Activated CD8-positive, alpha-beta T cell treated with anti-CD3 and anti-CD28 coated beads, Interleukin-2, amount 10 ng/mL, durations not matched to agents 7 days and 5 days (primary cell): ENCODE measurements at regions not wholly inside any gene's neighbourhood (a gene's known extent, or its start where the extent isn't known, plus 50 kb on each side); places are given as distances from the start of the nearest gene placed in this dataset.

Experiments
- ATAC-seq: fragments of 150-1000 bp; cut with Tn5 transposase; one replicate; pipeline ENCODE4 v1.10.0; 2021; ENCODE audit warnings: moderate library complexity
- CTCF ChIA-PET: fragments of 350-600 bp; sonication (Branson Sonifier 250); formaldehyde crosslinking; loops from one replicate; lab custom pipeline; 2021; ENCODE audit warnings: antibody characterized with exemption; lab: Charles Lee
- POLR2A ChIA-PET: fragments of 350-600 bp; sonication (Branson Sonifier 250); formaldehyde crosslinking; loops from one replicate; lab custom pipeline; 2021; ENCODE audit warnings: antibody characterized with exemption; lab: Charles Lee
- DNase-seq: peaks from one replicate; pipeline ENCODE4 v3.0.0-alpha.2; 2020
- H3K27ac Mint-ChIP-seq: one replicate; pipeline ENCODE4 v1.8.0; 2021; ENCODE audit warnings: mild to moderate bottlenecking, mixed read lengths
- H3K27me3 Mint-ChIP-seq: one replicate; pipeline ENCODE4 v1.8.0; 2021; ENCODE audit warnings: low read depth, mixed read lengths
- H3K36me3 Mint-ChIP-seq: one replicate; pipeline ENCODE4 v1.8.0; 2021; ENCODE audit warnings: low read depth, mixed read lengths
- H3K4me1 Mint-ChIP-seq: one replicate; pipeline ENCODE4 v1.8.0; 2021; ENCODE audit warnings: low read depth, mixed read lengths
- H3K4me3 Mint-ChIP-seq: one replicate; pipeline ENCODE4 v1.8.0; 2021; ENCODE audit warnings: mild to moderate bottlenecking, mixed read lengths
- H3K9me3 Mint-ChIP-seq: one replicate; pipeline ENCODE4 v1.8.0; 2022; ENCODE audit warnings: mixed read lengths; ENCODE audit not compliant: insufficient read depth

DNA sequence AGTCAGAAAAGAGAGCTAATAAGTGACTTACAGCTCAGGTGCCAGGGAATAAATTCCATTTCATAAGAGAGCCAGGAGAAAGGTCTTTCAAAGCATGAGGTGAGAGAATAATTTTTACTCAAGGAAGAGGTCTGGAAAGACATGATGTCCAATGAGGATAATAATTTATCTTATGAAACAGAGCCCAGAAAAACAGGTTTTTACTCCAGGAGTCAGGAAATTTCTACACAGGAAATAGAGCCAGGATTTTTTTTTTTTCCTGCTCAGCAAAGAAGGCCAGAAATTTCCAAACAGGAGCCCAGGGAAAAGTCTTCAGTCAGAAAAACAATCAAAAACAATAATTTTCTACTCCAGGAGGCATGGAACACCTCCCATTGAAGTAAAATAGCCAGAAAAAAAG, 1185.7 kb upstream of the TSPY4 start:
- DNase-seq (no peak), ATAC-seq (no peak)
- ChIA-PET POLR2A (no interaction called here), CTCF (no interaction called here)
- H3K27me3 Mint-ChIP-seq, result no peaks in the 10 kb centered on the region
- H3K9me3 Mint-ChIP-seq, result no peaks in the 10 kb centered on the region
- no peaks in the 10 kb centered on the region for H3K4me1 Mint-ChIP-seq
- H3K4me3 Mint-ChIP-seq, result no peak overlapping the region
- no peaks in the 10 kb centered on the region for H3K36me3 Mint-ChIP-seq
- no peak overlapping the region for H3K27ac Mint-ChIP-seq

DNA sequence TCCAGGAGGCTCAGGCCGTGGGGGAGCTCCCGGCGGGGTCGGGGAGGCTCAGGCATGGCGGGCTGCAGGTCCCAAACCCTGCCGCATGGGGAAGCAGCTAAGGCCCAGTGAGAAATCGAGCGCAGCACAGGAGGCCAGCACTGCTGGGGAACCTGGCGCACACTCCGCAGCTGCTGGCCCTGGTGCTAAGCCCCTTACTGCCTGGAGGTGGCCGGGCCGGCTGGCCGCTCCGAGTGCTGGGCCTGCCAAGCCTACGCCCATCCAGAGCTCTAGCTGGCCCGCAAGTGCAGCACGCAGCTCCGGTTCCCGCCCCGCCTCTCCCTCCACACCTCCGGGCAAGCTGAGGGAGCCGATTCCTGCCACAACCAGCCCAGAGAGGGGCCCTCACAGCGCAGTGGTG, 1208.7 kb upstream of the TSPY4 start:
- no peaks in the 10 kb centered on the region for H3K36me3 Mint-ChIP-seq
- no peaks in the 10 kb centered on the region for H3K27me3 Mint-ChIP-seq
- no peaks in the 10 kb centered on the region for H3K4me1 Mint-ChIP-seq
- no peak overlapping the region for H3K4me3 Mint-ChIP-seq
- CTCF ChIA-PET, result no interaction called here
- no peaks in the 10 kb centered on the region for H3K9me3 Mint-ChIP-seq
- DNase-seq (no peak), ATAC-seq (no peak)
- no peak overlapping the region for H3K27ac Mint-ChIP-seq
- POLR2A ChIA-PET, result no interaction called here

DNA sequence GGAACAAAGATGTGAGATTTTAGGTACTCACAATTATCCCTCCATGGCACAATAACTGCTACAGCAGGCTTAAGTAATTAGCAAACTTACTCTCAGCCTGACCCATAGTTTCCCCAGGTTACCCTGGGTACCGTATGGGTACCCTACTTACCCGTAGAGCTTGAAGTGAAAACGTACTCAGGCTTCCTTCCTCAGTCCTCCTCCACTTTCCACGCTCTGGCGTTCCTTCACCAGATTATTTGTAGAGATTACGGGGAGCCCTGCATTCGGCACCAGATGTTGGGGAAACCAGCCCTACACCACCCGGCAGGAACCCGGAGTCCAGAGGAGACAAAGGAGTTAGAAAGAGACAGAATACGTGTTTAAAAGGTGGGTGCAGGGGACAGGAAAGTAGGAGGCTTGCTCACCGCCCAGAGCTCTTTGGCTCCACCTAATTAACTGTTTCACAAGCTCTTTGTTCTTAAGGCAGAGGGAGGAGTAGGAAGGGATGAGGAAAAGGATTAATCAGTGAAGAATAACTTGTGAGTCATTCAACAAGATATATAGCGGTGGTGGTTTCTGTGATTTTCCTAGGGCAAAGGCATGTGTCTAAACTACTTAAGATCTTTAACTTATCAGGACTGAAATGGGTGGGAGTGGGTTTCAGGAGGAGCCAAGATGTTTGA, 1211.2 kb upstream of the TSPY4 start:
- ChIA-PET CTCF (no interaction called here), POLR2A (no interaction called here)
- Mint-ChIP-seq H3K27me3 (no peaks in the 10 kb centered on the region), H3K9me3 (no peaks in the 10 kb centered on the region), H3K4me3 (no peak overlapping the region), H3K27ac (no peak overlapping the region), H3K4me1 (no peaks in the 10 kb centered on the region), H3K36me3 (no peaks in the 10 kb centered on the region)
- DNase-seq, result no peak
- no peak for ATAC-seq

DNA sequence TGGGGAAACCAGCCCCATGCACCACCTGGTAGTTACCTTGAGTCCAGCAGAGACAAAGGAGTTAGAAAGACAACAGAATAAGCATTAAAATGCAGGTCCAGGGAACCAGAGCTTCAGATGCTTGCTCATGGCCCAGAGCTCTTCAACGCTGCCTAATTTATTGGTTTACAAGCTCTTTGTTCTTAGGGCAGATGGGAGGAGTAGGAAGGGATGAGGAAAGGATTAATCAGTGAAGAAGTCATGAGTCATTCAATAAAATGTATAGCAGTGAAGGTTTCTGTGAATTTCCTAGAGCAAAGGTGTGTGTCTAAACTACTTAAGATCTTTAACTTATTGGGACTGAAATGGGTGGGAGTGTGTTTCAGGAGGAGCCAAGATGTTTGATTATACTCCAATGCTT, 1210.3 kb upstream of the AMELY start:
- Mint-ChIP-seq H3K27ac (no peak overlapping the region), H3K4me1 (no peaks in the 10 kb centered on the region), H3K27me3 (no peaks in the 10 kb centered on the region), H3K36me3 (no peaks in the 10 kb centered on the region), H3K9me3 (no peaks in the 10 kb centered on the region), H3K4me3 (no peak overlapping the region)
- DNase-seq (no peak), ATAC-seq (no peak)
- POLR2A ChIA-PET, result no interaction called here
- CTCF ChIA-PET, result no interaction called here

DNA sequence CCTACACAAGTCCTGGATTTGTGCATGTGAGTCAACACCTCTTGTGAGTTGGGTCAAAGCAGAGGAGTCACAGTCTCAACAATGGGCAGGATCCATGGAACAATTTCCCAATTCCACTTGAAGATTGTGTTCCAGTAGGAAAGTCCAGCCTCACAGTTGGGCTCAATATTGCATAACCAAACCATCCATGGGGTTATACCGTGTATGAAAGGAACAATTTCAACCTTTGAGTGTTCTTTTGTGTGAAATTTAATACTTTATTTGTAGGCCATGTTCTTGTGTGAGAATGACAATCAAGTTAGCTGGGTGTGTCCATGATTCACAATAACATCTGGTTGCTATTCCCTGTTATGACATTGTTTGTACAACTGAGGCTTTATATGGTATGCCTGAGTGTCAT, 1182.9 kb upstream of the AMELY start:
- POLR2A ChIA-PET, result no interaction called here
- H3K27me3 Mint-ChIP-seq, result no peaks in the 10 kb centered on the region
- CTCF ChIA-PET, result no interaction called here
- ATAC-seq (no peak), DNase-seq (no peak)
- H3K4me3 Mint-ChIP-seq, result no peak overlapping the region
- H3K27ac Mint-ChIP-seq, result no peak overlapping the region
- H3K9me3 Mint-ChIP-seq, result no peaks in the 10 kb centered on the region
- no peaks in the 10 kb centered on the region for H3K36me3 Mint-ChIP-seq
- H3K4me1 Mint-ChIP-seq, result no peaks in the 10 kb centered on the region

DNA sequence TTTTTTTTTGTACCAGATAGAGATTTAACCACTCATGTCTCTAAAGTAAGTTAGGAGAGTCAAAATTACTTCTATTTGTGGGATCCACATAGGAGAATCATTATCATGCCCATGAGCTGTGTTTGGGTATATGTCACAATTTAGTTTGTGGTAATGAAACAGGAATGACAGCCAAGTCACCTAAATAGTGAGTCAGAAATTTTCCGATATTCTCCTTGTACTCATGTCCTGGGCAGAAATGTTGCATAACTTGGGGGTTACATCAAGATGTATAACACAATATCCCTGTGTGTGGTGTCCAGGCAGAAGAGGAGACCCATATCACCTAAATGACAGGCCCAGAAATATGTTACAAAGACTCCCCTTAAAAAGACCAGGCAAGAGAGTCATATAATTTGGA, 1181.4 kb upstream of the AMELY start:
- Mint-ChIP-seq H3K27ac (no peak overlapping the region), H3K4me1 (no peaks in the 10 kb centered on the region), H3K27me3 (no peaks in the 10 kb centered on the region), H3K36me3 (no peaks in the 10 kb centered on the region), H3K4me3 (no peak overlapping the region), H3K9me3 (no peaks in the 10 kb centered on the region)
- ChIA-PET CTCF (no interaction called here), POLR2A (no interaction called here)
- ATAC-seq (no peak), DNase-seq (no peak)

DNA sequence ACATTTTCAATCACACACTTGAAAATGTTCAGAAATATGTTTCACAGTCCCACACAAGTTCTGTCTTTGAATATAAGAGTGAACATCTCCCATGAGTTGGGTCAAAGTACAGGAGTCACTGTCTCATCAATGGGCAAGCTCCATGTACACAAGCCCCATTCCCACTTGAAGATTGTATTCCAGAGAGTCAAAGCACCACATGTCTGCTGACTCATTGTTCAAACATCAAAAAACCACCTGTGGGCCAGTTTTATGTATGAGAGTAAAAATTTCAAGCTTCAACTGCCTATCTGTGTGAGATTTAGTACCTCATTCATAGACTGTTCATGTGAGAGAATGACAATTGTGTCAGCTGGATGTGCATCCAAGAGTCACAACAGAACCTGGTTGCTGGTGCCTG, 1174.4 kb upstream of the AMELY start:
- ChIA-PET CTCF (no interaction called here), POLR2A (no interaction called here)
- H3K4me1 Mint-ChIP-seq, result no peaks in the 10 kb centered on the region
- H3K4me3 Mint-ChIP-seq, result no peak overlapping the region
- no peak overlapping the region for H3K27ac Mint-ChIP-seq
- H3K27me3 Mint-ChIP-seq, result no peaks in the 10 kb centered on the region
- ATAC-seq (no peak), DNase-seq (no peak)
- no peaks in the 10 kb centered on the region for H3K9me3 Mint-ChIP-seq
- H3K36me3 Mint-ChIP-seq, result no peaks in the 10 kb centered on the region

DNA sequence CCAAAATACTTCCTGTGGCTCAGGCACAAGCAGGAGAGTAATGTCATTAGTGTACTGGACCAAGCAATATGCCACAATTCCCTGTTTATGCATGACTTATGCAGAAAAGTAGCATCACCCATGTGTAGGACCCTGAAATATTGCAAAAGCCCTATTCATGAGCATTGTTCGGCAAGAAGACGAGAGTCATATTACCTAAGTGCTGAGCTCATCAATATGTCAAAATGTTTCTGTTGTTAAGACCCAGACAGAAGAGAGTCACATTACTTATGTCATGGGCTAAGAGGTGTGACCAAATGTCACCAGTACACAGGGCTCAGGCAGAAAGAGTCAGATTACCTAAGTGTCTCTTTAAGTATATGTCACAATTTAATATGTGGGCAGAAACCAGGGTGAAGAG, 1172.6 kb upstream of the AMELY start:
- DNase-seq, result no peak
- no peaks in the 10 kb centered on the region for H3K9me3 Mint-ChIP-seq
- H3K27ac Mint-ChIP-seq, result no peak overlapping the region
- no peaks in the 10 kb centered on the region for H3K4me1 Mint-ChIP-seq
- POLR2A ChIA-PET, result no interaction called here
- CTCF ChIA-PET, result no interaction called here
- H3K36me3 Mint-ChIP-seq, result no peaks in the 10 kb centered on the region
- ATAC-seq, result no peak
- H3K27me3 Mint-ChIP-seq, result no peaks in the 10 kb centered on the region
- H3K4me3 Mint-ChIP-seq, result no peak overlapping the region

DNA sequence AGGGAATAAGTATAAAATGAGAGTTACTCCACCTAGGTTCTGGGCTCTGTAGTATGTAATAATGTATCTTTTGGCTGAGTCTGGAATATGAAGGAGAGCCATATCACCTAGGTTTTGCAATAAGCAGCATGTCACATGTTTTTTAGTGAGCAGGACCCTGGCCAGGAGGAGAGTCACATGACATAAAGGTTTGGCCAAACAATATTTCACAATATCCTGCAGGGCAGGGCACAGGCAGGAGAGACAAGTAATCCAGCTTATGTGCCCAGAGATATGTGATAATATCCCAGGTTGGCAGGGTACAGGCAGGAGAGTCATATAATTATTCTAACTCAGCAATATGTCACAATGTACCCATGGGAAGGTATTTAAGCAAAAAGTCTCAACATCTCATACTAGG, 1169.6 kb upstream of the AMELY start:
- no peaks in the 10 kb centered on the region for H3K27me3 Mint-ChIP-seq
- no peaks in the 10 kb centered on the region for H3K9me3 Mint-ChIP-seq
- H3K4me1 Mint-ChIP-seq, result no peaks in the 10 kb centered on the region
- no peaks in the 10 kb centered on the region for H3K36me3 Mint-ChIP-seq
- no peak for DNase-seq
- ChIA-PET POLR2A (no interaction called here), CTCF (no interaction called here)
- no peak for ATAC-seq
- no peak overlapping the region for H3K4me3 Mint-ChIP-seq
- no peak overlapping the region for H3K27ac Mint-ChIP-seq

DNA sequence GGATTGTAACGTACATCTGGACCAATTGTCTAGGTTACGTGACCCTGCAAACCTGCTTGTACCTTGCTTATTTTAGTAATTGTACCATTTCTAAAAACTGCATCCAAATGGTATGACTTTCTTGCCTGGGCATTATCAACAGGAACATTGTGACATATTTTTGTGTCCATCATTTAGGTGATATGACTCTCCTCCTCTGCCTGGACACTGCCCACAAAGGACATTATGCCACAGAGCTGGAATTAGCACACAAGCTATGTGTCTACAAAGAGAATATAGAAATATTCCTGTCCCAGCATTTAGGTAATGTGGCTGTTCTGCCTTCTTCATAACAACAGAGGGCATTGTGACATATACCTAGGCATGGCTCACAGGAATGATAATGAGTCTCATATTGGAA, 1153.7 kb upstream of the AMELY start:
- H3K27ac Mint-ChIP-seq, result no peak overlapping the region
- no peak for ATAC-seq
- DNase-seq, result no peak
- POLR2A ChIA-PET, result no interaction called here
- H3K27me3 Mint-ChIP-seq, result no peaks in the 10 kb centered on the region
- H3K4me1 Mint-ChIP-seq, result no peaks in the 10 kb centered on the region
- H3K9me3 Mint-ChIP-seq, result no peaks in the 10 kb centered on the region
- no peak overlapping the region for H3K4me3 Mint-ChIP-seq
- CTCF ChIA-PET, result no interaction called here
- H3K36me3 Mint-ChIP-seq, result no peaks in the 10 kb centered on the region

DNA sequence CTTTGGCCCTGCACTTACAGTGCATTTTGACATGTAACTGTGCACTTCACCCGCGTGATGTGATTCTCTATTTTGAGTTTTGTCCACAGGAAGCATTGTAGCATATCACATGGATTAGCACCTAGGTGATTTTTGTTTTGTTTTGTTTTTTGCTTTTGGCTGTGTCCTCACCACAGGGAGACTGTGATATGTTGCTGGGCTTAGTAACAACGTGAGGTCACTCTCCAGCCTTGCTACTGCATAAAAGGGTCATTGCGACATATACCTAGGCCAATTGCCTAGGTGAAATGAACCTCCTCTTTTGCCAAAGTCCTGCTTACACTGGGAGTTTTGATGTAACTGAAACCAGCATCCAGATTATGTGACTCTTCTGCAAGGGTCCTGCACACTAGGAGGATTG, 1152.9 kb upstream of the AMELY start:
- no peaks in the 10 kb centered on the region for H3K9me3 Mint-ChIP-seq
- H3K27ac Mint-ChIP-seq, result no peak overlapping the region
- H3K27me3 Mint-ChIP-seq, result no peaks in the 10 kb centered on the region
- H3K36me3 Mint-ChIP-seq, result no peaks in the 10 kb centered on the region
- DNase-seq (no peak), ATAC-seq (no peak)
- ChIA-PET CTCF (no interaction called here), POLR2A (no interaction called here)
- H3K4me1 Mint-ChIP-seq, result no peaks in the 10 kb centered on the region
- H3K4me3 Mint-ChIP-seq, result no peak overlapping the region

DNA sequence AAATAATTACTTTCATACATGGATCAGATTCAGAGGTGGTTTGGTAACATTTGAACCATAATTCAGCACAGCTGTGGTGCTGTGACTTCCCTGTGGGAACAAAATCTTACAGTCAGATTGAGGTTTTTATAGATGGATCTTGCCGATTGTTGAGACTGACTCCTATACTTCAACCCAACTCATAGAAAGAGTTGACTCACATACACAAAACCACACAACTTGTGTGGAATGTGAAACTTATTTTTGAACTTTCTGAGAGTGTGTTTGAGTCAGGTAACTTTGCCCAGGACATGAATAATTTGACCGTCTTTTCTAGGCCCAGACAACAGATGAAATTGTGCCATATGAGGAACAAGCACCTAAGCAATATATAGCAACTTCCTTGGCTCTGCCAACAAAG, 1152.4 kb upstream of the AMELY start:
- CTCF ChIA-PET, result no interaction called here
- Mint-ChIP-seq H3K27me3 (no peaks in the 10 kb centered on the region), H3K4me3 (no peak overlapping the region), H3K4me1 (no peaks in the 10 kb centered on the region), H3K27ac (no peak overlapping the region), H3K9me3 (no peaks in the 10 kb centered on the region), H3K36me3 (no peaks in the 10 kb centered on the region)
- ATAC-seq, result no peak
- POLR2A ChIA-PET, result no interaction called here
- DNase-seq, result no peak

DNA sequence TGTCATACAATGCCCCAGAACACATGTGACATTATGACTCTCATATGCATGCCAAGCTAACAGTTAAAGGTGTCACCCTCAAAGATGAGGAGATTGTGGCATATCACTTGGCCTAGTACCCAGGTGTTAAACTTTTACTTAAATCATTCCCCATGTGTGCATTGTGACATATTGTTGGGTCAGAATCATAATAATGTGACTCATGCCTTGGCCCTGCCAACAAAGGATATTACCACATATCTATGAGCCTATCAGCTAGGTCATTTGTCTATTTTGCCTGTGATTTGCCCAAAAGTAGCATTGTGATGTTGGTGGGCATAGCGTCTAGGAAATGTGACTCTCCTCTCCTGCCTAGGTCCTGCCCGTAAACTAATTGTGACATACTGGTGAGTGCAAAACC, 1147.1 kb upstream of the AMELY start:
- Mint-ChIP-seq H3K4me3 (no peak overlapping the region), H3K27ac (no peak overlapping the region), H3K4me1 (no peaks in the 10 kb centered on the region), H3K9me3 (no peaks in the 10 kb centered on the region), H3K36me3 (no peaks in the 10 kb centered on the region), H3K27me3 (no peaks in the 10 kb centered on the region)
- ChIA-PET CTCF (no interaction called here), POLR2A (no interaction called here)
- DNase-seq, result no peak
- no peak for ATAC-seq
